ENCODE measurements at regions not wholly inside any gene's neighbourhood (a gene's known extent, or its start where the extent isn't known, plus 50 kb on each side); places are given as distances from the start of the nearest gene placed in this dataset.

DNA sequence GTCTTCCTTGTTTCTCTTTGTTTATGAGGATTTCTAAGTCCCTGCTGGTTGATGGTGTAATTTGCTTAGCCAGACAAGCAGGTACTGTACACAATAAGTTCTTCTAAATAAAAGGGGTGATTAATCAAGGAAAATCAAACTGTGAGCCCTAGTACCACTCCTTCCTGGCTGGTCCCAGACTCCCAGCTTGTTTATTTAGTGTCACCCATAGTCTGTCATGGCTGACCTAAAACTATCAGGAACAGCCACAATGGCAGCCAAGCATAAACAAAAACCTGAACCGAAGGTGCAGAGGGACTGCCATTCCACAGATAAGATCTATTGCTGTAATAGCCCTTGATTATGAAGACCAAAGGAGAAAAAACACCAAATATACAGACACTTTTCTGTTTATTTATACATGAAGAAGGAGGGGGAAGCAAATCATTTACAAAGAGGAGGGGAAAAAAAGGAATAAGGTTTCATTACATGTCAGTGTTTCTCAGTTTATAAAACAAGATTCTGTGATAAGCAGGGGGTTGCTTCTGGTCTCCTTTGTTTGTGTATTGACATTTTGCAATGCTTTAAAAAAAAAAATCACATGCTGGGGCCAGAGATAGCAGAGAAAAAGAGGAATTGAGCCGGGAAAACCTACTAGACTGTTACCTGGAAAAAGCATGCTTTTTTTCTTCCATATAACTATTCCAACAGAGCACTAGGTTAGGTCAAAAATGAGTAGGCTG, 182.4 kb upstream of the DPH6 start:
- H3K27ac ChIP-seq: no peak overlapping the region
- TF ChIP-seq, protein P1, sequence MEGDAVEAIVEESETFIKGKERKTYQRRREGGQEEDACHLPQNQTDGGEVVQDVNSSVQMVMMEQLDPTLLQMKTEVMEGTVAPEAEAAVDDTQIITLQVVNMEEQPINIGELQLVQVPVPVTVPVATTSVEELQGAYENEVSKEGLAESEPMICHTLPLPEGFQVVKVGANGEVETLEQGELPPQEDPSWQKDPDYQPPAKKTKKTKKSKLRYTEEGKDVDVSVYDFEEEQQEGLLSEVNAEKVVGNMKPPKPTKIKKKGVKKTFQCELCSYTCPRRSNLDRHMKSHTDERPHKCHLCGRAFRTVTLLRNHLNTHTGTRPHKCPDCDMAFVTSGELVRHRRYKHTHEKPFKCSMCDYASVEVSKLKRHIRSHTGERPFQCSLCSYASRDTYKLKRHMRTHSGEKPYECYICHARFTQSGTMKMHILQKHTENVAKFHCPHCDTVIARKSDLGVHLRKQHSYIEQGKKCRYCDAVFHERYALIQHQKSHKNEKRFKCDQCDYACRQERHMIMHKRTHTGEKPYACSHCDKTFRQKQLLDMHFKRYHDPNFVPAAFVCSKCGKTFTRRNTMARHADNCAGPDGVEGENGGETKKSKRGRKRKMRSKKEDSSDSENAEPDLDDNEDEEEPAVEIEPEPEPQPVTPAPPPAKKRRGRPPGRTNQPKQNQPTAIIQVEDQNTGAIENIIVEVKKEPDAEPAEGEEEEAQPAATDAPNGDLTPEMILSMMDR (IDR thresholded peaks at IDR 0.05): no peak
- peaks cover 0 to 3% of the 10 kb centered on the region in 2 donors for H3K9me3 ChIP-seq
- H3K4me3 ChIP-seq: no peak overlapping the region
- H3K4me1 ChIP-seq: no peaks in the 10 kb centered on the region
- no peaks in the 10 kb centered on the region for H3K36me3 ChIP-seq
- H3K27me3 ChIP-seq: no peaks in the 10 kb centered on the region
- DNase-seq (no peak), ATAC-seq (no peak)
- intact Hi-C loops (cut with DNase I): no loop called here

DNA sequence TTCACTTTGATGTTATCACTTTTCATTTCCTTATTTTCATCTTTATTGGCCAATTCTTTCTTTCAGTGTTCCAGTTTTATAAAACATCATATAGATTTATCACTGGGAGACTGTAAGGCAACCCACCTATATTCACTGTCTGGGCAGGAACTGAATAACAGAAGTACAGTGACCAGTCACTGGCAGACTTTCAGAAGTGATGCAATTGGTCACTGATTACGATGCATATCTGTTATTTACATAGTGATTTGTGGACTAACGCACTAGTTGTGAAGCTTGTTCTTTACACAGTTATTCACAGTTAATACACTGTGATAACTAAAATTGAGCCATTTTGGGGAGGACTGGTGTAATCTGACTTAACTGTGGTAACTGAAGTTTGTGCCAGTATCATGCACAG, 190.2 kb upstream of the DPH6 start:
- Histone ChIP-seq H3K9me3 (no peaks in the 10 kb centered on the region), H3K4me3 (no peak overlapping the region), H3K4me1 (no peaks in the 10 kb centered on the region), H3K27me3 (no peaks in the 10 kb centered on the region), H3K36me3 (no peaks in the 10 kb centered on the region), H3K27ac (no peak overlapping the region)
- ATAC-seq (no peak), DNase-seq (no peak)
- TF ChIP-seq, protein P1 (IDR thresholded peaks at IDR 0.05): no peak
- intact Hi-C loops (cut with DNase I): no loop called here

DNA sequence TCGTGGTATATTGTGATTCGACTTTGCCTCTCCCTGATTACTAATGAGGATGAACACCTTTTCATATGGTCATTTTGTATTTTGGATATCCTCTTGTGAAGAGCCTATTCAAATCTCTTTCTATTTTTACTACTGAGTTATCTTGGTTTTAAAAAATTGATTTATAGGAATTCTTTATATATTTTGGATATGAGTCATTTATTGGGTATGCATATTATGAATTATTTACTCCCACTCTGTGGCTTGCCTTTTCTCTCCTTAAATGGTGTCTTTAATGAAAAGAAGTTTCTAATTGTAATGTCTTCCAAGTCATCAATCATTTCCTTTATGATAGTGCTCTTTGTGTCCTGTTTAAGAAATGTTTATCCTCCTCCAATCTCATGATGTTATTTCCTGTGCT, 191.5 kb upstream of the DPH6 start:
- Histone ChIP-seq H3K4me3 (no peak overlapping the region), H3K4me1 (no peaks in the 10 kb centered on the region), H3K27me3 (no peaks in the 10 kb centered on the region), H3K27ac (no peak overlapping the region), H3K36me3 (no peaks in the 10 kb centered on the region), H3K9me3 (no peaks in the 10 kb centered on the region)
- ATAC-seq (no peak), DNase-seq (no peak)
- TF ChIP-seq, protein P1 (IDR thresholded peaks at IDR 0.05): no peak
- intact Hi-C loops (cut with DNase I): no loop called here

DNA sequence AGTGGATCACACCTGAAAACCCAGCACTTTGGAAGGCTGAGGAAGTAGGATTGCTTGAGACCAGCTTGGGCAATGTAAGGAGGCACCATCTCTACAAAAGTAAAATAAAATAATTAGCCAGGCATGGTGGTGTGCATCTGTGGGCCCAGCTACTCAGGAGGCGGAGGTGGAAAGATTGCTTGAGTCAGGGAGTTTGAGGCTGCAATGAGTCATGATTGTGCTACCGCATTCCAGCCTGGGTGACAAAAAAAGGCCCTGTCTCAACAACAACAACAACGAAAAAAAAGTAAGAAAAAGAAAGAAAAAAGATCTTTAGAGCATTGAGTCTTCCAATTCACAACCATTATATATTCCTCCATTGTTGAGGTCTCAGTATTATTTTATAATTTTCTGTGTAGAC, 192.4 kb upstream of the DPH6 start:
- TF ChIP-seq, protein P1 (IDR thresholded peaks at IDR 0.05): no peak
- DNase-seq: no peak
- H3K27me3 ChIP-seq: no peaks in the 10 kb centered on the region
- intact Hi-C loops (cut with DNase I): no loop called here
- H3K4me1 ChIP-seq: no peaks in the 10 kb centered on the region
- H3K36me3 ChIP-seq: no peaks in the 10 kb centered on the region
- no peak for ATAC-seq
- H3K4me3 ChIP-seq: no peak overlapping the region
- H3K27ac ChIP-seq: no peak overlapping the region
- no peaks in the 10 kb centered on the region for H3K9me3 ChIP-seq

DNA sequence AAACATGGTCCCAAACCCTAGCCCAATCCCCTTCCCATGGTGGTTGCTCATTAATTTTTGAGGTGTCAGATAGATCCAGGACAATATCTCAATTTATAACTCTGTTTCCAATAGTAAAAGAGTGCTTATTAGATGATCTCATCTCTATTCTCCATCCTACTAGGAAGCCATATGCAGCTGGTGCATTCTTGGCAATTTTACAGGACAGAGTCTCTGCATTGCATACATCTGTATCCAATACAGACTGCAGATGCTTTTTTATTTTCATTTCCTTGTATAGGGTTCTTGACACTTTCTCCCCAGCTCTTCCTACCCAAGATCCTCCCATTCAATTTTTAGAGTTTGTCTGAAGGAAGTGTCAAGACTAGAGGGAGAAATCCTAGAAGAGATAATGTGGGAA, 194.8 kb upstream of the DPH6 start:
- ATAC-seq: no peak
- Histone ChIP-seq H3K9me3 (no peaks in the 10 kb centered on the region), H3K4me3 (no peak overlapping the region), H3K27me3 (no peaks in the 10 kb centered on the region), H3K36me3 (no peaks in the 10 kb centered on the region), H3K27ac (no peak overlapping the region), H3K4me1 (no peaks in the 10 kb centered on the region)
- TF ChIP-seq, protein P1 (IDR thresholded peaks at IDR 0.05): no peak
- DNase-seq: no peak
- intact Hi-C loops (cut with DNase I): no loop called here
